ENCODE measurements at regions not wholly inside any gene's neighbourhood (a gene's known extent, or its start where the extent isn't known, plus 50 kb on each side); places are given as distances from the start of the nearest gene placed in this dataset.

DNA sequence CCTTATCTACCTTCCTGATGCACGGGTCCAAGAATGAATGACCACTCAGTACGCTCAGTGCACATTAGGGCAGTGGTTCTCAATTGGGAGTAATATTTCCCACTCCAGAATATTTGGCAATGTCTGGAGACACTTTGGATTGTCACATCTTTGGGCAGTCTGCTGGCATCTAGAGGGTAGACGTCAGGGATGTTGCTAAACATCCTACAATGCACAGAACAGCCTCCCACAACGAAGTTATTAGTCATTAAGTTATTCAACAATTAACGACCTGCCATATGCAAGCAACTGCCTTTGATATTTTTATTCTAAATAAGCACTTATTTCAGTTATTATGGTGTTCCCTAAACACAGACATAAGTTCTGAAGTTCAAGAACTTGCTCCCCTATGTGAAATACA, 669.3 kb downstream of the TOX3 start:
- no TSS peak for BruUV-seq (replicated peaks)

DNA sequence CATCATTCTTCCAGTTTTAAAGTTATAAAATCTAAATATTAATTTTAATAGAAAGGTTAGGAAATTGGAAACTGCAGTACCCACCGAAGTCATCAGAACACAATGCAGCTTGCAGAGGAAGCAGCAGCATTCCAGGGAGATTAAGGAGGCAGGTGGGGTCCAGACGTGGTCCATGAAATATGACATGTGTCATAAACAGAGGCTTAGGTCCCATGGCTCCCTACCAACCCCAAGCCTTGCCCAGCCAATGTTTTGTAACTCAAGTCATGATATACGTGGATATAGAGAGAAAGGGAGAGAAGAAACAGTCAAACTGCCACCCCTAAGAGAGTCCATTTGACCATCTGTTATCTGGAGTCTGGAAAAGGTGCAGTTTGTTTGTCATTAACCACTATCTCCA, 670.0 kb downstream of the TOX3 start:
- WGBS (ENCODE audit: low lambda C conversion rate) = 9% methylated on average over 3 of the region's 3 CpGs
- H3K27ac ChIP-seq (ENCODE audit: extremely low read length, insufficient read depth, low read length) = no peak overlapping the region
- no peak overlapping the region for H3K4me2 ChIP-seq (ENCODE audit: low read depth, low read length)
- FAIRE-seq (no peak), ATAC-seq (no peak), DNase-seq (ENCODE audit: low spot score) (no peak)
- H3K4me1 ChIP-seq (ENCODE audit: insufficient read depth, low read length) = no peaks in the 10 kb centered on the region
- CTCF ChIA-PET (ENCODE audit: low intra/inter-chr PET ratio, low total read pairs) = no interaction called here
- no TSS peak for BruUV-seq (replicated peaks)
- H3K27me3 ChIP-seq (ENCODE audit: control insufficient read depth in 1 of 2, insufficient read depth in 2 of 2, low read length in 2 of 2) = peaks cover 0 to 11% of the 10 kb centered on the region in 2 experiments; a peak in 3 of 5 replicates
- no peak overlapping the region for H2AFZ ChIP-seq (ENCODE audit: low read length)
- H3K36me3 ChIP-seq (replicated peaks in 1 of 2; ENCODE audit: control insufficient read depth in 1 of 2, insufficient read depth in 2 of 2, low read length in 2 of 2) = no peaks in the 10 kb centered on the region
- no peak overlapping the region for H3K4me3 ChIP-seq (replicated peaks in 1 of 3; ENCODE audit: insufficient read depth in 1 of 3, low read depth in 2 of 3, low read length in 3 of 3)
- H3K9ac ChIP-seq (ENCODE audit: insufficient read depth, low read depth, low read length) = no peak overlapping the region
- POLR2A ChIA-PET = no interaction called here
- no peaks in the 10 kb centered on the region for H3K9me3 ChIP-seq (ENCODE audit: low read length)
- H3K79me2 ChIP-seq (ENCODE audit: insufficient read depth, low read length) = no peaks in the 10 kb centered on the region
- in situ Hi-C loops (cut with HindIII; ENCODE audit: extremely low pct_ligation_motif_present, low pct_unique_long_range_greater_than_20kb) (no loop called here), intact Hi-C loops (cut with micrococcal nuclease; ENCODE audit: unreplicated experiment) (no loop called here)
- no peaks in the 10 kb centered on the region for H4K20me1 ChIP-seq (ENCODE audit: insufficient read depth, low read length)
- TF ChIP-seq, protein P1, sequence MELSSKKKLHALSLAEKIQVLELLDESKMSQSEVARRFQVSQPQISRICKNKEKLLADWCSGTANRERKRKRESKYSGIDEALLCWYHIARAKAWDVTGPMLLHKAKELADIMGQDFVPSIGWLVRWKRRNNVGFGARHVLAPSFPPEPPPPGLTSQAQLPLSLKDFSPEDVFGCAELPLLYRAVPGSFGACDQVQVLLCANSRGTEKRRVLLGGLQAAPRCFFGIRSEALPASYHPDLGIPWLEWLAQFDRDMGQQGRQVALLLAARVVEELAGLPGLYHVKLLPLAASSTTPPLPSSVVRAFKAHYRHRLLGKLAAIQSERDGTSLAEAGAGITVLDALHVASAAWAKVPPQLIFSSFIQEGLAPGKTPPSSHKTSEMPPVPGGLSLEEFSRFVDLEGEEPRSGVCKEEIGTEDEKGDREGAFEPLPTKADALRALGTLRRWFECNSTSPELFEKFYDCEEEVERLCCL (CRISPR knock-in tag; IDR thresholded peaks at IDR 0.05; ENCODE audit: borderline replicate concordance) = no peak
- TF ChIP-seq ELF4 (CRISPR knock-in tag; IDR thresholded peaks at IDR 0.05; ENCODE audit: borderline replicate concordance) = no peak
- no peak for TF ChIP-seq ZNF556 (CRISPR knock-in tag; IDR thresholded peaks at IDR 0.05; ENCODE audit: borderline replicate concordance)
- TF ChIP-seq ONECUT2 (CRISPR knock-in tag; IDR thresholded peaks at IDR 0.05) = no peak
- TF ChIP-seq, protein P2, sequence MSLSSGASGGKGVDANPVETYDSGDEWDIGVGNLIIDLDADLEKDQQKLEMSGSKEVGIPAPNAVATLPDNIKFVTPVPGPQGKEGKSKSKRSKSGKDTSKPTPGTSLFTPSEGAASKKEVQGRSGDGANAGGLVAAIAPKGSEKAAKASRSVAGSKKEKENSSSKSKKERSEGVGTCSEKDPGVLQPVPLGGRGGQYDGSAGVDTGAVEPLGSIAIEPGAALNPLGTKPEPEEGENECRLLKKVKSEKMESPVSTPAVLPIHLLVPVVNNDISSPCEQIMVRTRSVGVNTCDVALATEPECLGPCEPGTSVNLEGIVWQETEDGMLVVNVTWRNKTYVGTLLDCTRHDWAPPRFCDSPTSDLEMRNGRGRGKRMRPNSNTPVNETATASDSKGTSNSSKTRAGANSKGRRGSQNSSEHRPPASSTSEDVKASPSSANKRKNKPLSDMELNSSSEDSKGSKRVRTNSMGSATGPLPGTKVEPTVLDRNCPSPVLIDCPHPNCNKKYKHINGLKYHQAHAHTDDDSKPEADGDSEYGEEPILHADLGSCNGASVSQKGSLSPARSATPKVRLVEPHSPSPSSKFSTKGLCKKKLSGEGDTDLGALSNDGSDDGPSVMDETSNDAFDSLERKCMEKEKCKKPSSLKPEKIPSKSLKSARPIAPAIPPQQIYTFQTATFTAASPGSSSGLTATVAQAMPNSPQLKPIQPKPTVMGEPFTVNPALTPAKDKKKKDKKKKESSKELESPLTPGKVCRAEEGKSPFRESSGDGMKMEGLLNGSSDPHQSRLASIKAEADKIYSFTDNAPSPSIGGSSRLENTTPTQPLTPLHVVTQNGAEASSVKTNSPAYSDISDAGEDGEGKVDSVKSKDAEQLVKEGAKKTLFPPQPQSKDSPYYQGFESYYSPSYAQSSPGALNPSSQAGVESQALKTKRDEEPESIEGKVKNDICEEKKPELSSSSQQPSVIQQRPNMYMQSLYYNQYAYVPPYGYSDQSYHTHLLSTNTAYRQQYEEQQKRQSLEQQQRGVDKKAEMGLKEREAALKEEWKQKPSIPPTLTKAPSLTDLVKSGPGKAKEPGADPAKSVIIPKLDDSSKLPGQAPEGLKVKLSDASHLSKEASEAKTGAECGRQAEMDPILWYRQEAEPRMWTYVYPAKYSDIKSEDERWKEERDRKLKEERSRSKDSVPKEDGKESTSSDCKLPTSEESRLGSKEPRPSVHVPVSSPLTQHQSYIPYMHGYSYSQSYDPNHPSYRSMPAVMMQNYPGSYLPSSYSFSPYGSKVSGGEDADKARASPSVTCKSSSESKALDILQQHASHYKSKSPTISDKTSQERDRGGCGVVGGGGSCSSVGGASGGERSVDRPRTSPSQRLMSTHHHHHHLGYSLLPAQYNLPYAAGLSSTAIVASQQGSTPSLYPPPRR (CRISPR knock-in tag; IDR thresholded peaks at IDR 0.05; ENCODE audit: borderline replicate concordance) = no peak
- no peak for TF ChIP-seq PAWR (CRISPR knock-in tag; IDR thresholded peaks at IDR 0.05; ENCODE audit: borderline replicate concordance)
- no peak for TF ChIP-seq RFX1 (IDR thresholded peaks at IDR 0.05)
- no peak for TF ChIP-seq TAF15 (IDR thresholded peaks at IDR 0.05; ENCODE audit: low read depth, low read length, poor library complexity, severe bottlenecking)

More for the DNA sequence above, 669.3 kb downstream of the TOX3 start:
- no peak overlapping the region for H3K4me3 ChIP-seq (replicated peaks in 1 of 3; ENCODE audit: insufficient read depth in 1 of 3, low read depth in 2 of 3, low read length in 3 of 3)
- CTCF ChIA-PET (ENCODE audit: low intra/inter-chr PET ratio, low total read pairs) = no interaction called here
- 2% methylated on average over 5 of the region's 5 CpGs for WGBS (ENCODE audit: low lambda C conversion rate)
- no peak overlapping the region for H3K4me2 ChIP-seq (ENCODE audit: low read depth, low read length)
- H3K36me3 ChIP-seq (replicated peaks in 1 of 2; ENCODE audit: control insufficient read depth in 1 of 2, insufficient read depth in 2 of 2, low read length in 2 of 2) = no peaks in the 10 kb centered on the region
- H3K27me3 ChIP-seq (ENCODE audit: control insufficient read depth in 1 of 2, insufficient read depth in 2 of 2, low read length in 2 of 2) = peaks cover 0 to 11% of the 10 kb centered on the region in 2 experiments; a peak in 3 of 5 replicates
- no peaks in the 10 kb centered on the region for H4K20me1 ChIP-seq (ENCODE audit: insufficient read depth, low read length)
- intact Hi-C loops (cut with micrococcal nuclease; ENCODE audit: unreplicated experiment) (no loop called here), in situ Hi-C loops (cut with HindIII; ENCODE audit: extremely low pct_ligation_motif_present, low pct_unique_long_range_greater_than_20kb) (no loop called here)
- no peak for DNase-seq (ENCODE audit: low spot score)
- no peaks in the 10 kb centered on the region for H3K79me2 ChIP-seq (ENCODE audit: insufficient read depth, low read length)
- H3K4me1 ChIP-seq (ENCODE audit: insufficient read depth, low read length) = no peaks in the 10 kb centered on the region
- POLR2A ChIA-PET = no interaction called here
- H3K9me3 ChIP-seq (ENCODE audit: low read length) = no peaks in the 10 kb centered on the region
- no peak overlapping the region for H2AFZ ChIP-seq (ENCODE audit: low read length)
- no peak overlapping the region for H3K27ac ChIP-seq (ENCODE audit: extremely low read length, insufficient read depth, low read length)
- no peak for ATAC-seq
- no peak for FAIRE-seq
- H3K9ac ChIP-seq (ENCODE audit: insufficient read depth, low read depth, low read length) = no peak overlapping the region
- TF ChIP-seq NKX3-1 (CRISPR knock-in tag; IDR thresholded peaks at IDR 0.05) (no peak), SNAPC2 (CRISPR knock-in tag; IDR thresholded peaks at IDR 0.05) (no peak), DMAP1 (CRISPR knock-in tag; IDR thresholded peaks at IDR 0.05) (no peak), ASH2L (IDR thresholded peaks at IDR 0.05; ENCODE audit: insufficient read length, low read depth, low read length) (no peak), ZNF138 (CRISPR knock-in tag; IDR thresholded peaks at IDR 0.05; ENCODE audit: low read depth) (no peak), ZNF564 (CRISPR knock-in tag; IDR thresholded peaks at IDR 0.05) (no peak), ZNF329 (CRISPR knock-in tag; IDR thresholded peaks at IDR 0.05; ENCODE audit: low read depth) (no peak)
- TF ChIP-seq, protein P3, sequence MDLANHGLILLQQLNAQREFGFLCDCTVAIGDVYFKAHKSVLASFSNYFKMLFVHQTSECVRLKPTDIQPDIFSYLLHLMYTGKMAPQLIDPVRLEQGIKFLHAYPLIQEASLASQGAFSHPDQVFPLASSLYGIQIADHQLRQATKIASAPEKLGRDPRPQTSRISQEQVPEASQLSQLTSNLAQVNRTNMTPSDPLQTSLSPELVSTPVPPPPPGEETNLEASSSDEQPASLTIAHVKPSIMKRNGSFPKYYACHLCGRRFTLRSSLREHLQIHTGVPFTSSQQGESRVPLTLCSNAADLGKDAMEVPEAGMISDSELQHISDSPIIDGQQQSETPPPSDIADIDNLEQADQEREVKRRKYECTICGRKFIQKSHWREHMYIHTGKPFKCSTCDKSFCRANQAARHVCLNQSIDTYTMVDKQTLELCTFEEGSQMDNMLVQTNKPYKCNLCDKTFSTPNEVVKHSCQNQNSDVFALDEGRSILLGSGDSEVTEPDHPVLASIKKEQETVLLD (CRISPR knock-in tag; IDR thresholded peaks at IDR 0.05; ENCODE audit: low read depth) = no peak
